H1 (cell line): ENCODE measurements at regions not wholly inside any gene's neighbourhood (a gene's known extent, or its start where the extent isn't known, plus 50 kb on each side); places are given as distances from the start of the nearest gene placed in this dataset.

Experiments used
- CHD1 ChIP-seq: IDR thresholded peaks from 2 replicates; pipeline ENCODE4 v1.6.1; 2012; ENCODE audit warnings: low read depth, low read length, improper control_type of control experiment
- EZH2 ChIP-seq: fragments of 200-600 bp; sonication (generic); IDR thresholded peaks from 2 replicates; pipeline ENCODE4 v1.7.1; 2012; ENCODE audit warnings: low read depth, mild to moderate bottlenecking, moderate library complexity, low read length, inconsistent platforms; ENCODE audit not compliant: severe bottlenecking
- KDM1A ChIP-seq: fragments of 200-600, 300-600 bp; sonication (generic); IDR thresholded peaks from 2 replicates; pipeline ENCODE4 v1.7.1; 2016; ENCODE audit warnings: mild to moderate bottlenecking, low read length, borderline replicate concordance
- SIRT6 ChIP-seq: IDR thresholded peaks from one replicate; pipeline ENCODE4 v1.7.1; 2012; ENCODE audit warnings: low read length, inconsistent platforms
- TF ChIP-seq, protein P1 (sequence below): IDR thresholded peaks from 2 replicates; pipeline ENCODE4 v1.6.1; 2012; ENCODE audit warnings: low read length, inconsistent platforms

DNA sequence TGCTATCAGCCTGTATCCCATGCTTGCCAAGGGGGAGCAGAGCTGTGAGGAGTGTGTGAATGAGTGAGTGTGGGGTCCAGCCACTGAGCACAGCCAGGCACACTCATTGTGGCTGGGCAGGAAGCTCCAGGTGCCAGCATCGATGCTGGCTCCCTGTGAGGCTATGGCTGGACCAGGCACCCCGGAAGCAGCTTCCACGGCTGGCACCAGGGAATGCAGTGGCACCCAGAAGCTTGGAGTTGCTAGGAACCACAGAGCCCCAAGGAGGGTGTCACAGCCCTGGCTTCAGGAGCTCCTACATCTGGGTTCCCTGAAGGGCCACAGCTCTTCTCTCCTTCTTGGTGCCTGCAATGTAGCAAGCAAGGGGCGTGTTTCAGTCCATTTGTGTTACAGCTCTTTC, 625.9 kb upstream of the RAG2 start (continued):
- TF ChIP-seq, protein P1, sequence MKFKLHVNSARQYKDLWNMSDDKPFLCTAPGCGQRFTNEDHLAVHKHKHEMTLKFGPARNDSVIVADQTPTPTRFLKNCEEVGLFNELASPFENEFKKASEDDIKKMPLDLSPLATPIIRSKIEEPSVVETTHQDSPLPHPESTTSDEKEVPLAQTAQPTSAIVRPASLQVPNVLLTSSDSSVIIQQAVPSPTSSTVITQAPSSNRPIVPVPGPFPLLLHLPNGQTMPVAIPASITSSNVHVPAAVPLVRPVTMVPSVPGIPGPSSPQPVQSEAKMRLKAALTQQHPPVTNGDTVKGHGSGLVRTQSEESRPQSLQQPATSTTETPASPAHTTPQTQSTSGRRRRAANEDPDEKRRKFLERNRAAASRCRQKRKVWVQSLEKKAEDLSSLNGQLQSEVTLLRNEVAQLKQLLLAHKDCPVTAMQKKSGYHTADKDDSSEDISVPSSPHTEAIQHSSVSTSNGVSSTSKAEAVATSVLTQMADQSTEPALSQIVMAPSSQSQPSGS = no peak
- TF ChIP-seq EZH2 (no peak), CHD1 (no peak), SIRT6 (no peak), KDM1A (no peak)
